ENCODE measurements at regions not wholly inside any gene's neighbourhood (a gene's known extent, or its start where the extent isn't known, plus 50 kb on each side); places are given as distances from the start of the nearest gene placed in this dataset.

GRCh38 chr13:111899714-111900389 is 167.1 kb upstream of the SOX1 start:
- TF ChIP-seq POLR2A (IDR thresholded peaks at IDR 0.05) (no peak), POLR2AphosphoS5 (IDR thresholded peaks at IDR 0.05) (no peak), CTCF (IDR thresholded peaks at IDR 0.05) (no peak)
- Histone ChIP-seq H3K36me3 (no peaks in the 10 kb centered on the region), H3K27ac (no peak overlapping the region), H3K4me3 (no peak overlapping the region), H3K9me3 (no peaks in the 10 kb centered on the region), H3K4me1 (replicated peaks) (no peaks in the 10 kb centered on the region), H3K27me3 (replicated peaks; ENCODE audit: insufficient read depth) (no peaks in the 10 kb centered on the region)
- intact Hi-C loops (cut with DNase I): no loop called here
- DNase-seq (ENCODE audit: low spot score): no peak
- WGBS: 75% methylated on average over 15 of the region's 15 CpGs

GRCh38 chr13:111900390-111901131 is 166.4 kb upstream of the SOX1 start:
- no peak for DNase-seq (ENCODE audit: low spot score)
- Histone ChIP-seq H3K9me3 (no peaks in the 10 kb centered on the region), H3K4me1 (replicated peaks) (no peaks in the 10 kb centered on the region), H3K27me3 (replicated peaks; ENCODE audit: insufficient read depth) (no peaks in the 10 kb centered on the region), H3K4me3 (no peak overlapping the region), H3K36me3 (no peaks in the 10 kb centered on the region), H3K27ac (no peak overlapping the region)
- TF ChIP-seq POLR2AphosphoS5 (IDR thresholded peaks at IDR 0.05) (no peak), CTCF (IDR thresholded peaks at IDR 0.05) (no peak), POLR2A (IDR thresholded peaks at IDR 0.05) (no peak)
- intact Hi-C loops (cut with DNase I): no loop called here
- 18% methylated on average over 26 of the region's 26 CpGs for WGBS

GRCh38 chr13:111901267-111901915 is 165.6 kb upstream of the SOX1 start:
- Histone ChIP-seq H3K27ac (no peak overlapping the region), H3K27me3 (replicated peaks; ENCODE audit: insufficient read depth) (no peaks in the 10 kb centered on the region), H3K36me3 (no peaks in the 10 kb centered on the region), H3K4me3 (no peak overlapping the region), H3K9me3 (no peaks in the 10 kb centered on the region), H3K4me1 (replicated peaks) (no peaks in the 10 kb centered on the region)
- TF ChIP-seq POLR2AphosphoS5 (IDR thresholded peaks at IDR 0.05): no peak
- no peak for TF ChIP-seq CTCF (IDR thresholded peaks at IDR 0.05)
- TF ChIP-seq POLR2A (IDR thresholded peaks at IDR 0.05): no peak
- no peak for DNase-seq (ENCODE audit: low spot score)
- intact Hi-C loops (cut with DNase I): no loop called here
- 85% methylated on average over 23 of the region's 23 CpGs for WGBS

GRCh38 chr13:111902726-111903125 is 164.2 kb upstream of the SOX1 start:
- H3K4me3 ChIP-seq: no peak overlapping the region
- 88% methylated on average over 10 of the region's 10 CpGs for WGBS
- H3K27me3 ChIP-seq (replicated peaks; ENCODE audit: insufficient read depth): no peaks in the 10 kb centered on the region
- H3K36me3 ChIP-seq: no peaks in the 10 kb centered on the region
- no peak for TF ChIP-seq POLR2AphosphoS5 (IDR thresholded peaks at IDR 0.05)
- no peak for TF ChIP-seq CTCF (IDR thresholded peaks at IDR 0.05)
- no peak for TF ChIP-seq POLR2A (IDR thresholded peaks at IDR 0.05)
- DNase-seq (ENCODE audit: low spot score): no peak
- no peaks in the 10 kb centered on the region for H3K9me3 ChIP-seq
- H3K4me1 ChIP-seq (replicated peaks): no peaks in the 10 kb centered on the region
- intact Hi-C loops (cut with DNase I): no loop called here
- no peak overlapping the region for H3K27ac ChIP-seq
